HG02763 (cell line): ENCODE measurements at regions not wholly inside any gene's neighbourhood (a gene's known extent, or its start where the extent isn't known, plus 50 kb on each side); places are given as distances from the start of the nearest gene placed in this dataset.
"Not testable (repeated sequence)": the region's sequence is repeated elsewhere in the genome, so short reads cannot be mapped to it uniquely, and the experiment has no call there.

Source experiments
- ATAC-seq: cut with Tn5 transposase; IDR thresholded peaks from one replicate; pipeline ENCODE4 v1.9.1; 2021; ENCODE audit warnings: mild to moderate bottlenecking, moderate library complexity; ENCODE audit not compliant: unreplicated experiment

DNA sequence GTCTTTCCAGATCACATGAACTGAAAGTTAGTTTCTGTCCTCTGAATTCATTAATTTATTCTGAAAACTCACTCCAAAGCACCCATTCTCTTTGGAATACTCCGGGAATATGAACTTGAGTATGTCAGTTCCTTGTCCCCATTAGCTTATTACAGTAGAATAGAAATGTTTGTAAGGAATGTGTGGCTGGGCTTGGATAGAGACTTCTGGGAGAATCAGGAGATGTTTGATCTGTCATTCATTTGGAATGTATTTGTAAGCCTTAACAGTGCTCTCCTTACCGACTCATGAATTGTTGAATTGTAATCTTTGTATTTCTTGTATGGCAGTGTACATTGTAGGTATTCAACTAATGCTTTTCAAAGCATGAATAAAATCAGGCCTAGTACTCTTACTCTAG is 548.4 kb downstream of the LRRC70 start:
- ATAC-seq: no peak

GRCh38 chr5:63125862-63126261 is 547.2 kb downstream of the LRRC70 start:
- peak; percentile 70 for ATAC-seq

- ATAC-seq: no peak
Observed at GRCh38 chr5:63125392-63125791, 546.8 kb downstream of the LRRC70 start.

DNA sequence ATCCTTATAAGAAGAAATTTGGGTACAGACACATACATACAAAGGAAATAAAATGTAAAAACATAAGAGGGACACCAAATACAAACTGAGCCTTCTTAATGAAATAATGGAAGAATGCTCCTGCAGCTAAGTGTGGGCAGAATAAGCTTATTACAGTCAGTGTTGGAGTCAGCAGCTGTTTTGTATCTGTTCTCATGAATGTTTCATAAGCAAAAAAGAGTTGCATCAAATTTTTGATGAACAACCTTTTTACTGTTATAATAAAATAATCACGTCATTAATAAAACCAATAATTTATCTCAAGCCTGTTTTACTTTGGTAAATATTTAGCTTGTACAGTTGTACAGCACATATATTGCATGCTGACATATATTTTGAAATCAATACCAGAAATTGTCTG is 545.6 kb downstream of the LRRC70 start:
- ATAC-seq: no peak

GRCh38 chr5:63121471-63121870 is 542.9 kb downstream of the LRRC70 start:
- no peak for ATAC-seq

DNA sequence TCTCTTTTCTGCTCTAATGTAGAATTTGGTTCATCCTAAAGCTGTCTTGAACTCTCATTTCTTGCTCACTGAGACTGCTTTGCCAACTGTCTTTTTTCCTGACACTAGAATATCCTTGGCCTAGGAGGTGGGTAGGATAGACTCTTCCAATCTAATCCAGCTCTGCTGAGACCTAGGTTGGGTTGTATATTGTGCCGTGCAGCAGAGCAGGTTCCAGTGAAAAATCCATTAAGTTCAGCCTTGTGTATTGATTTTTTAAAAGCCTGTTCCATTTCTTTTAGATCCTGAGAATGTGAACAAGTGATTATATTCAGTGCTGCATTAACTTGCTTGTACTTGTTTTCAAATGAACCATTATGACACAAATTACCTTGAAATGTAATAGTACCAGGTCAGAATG is 539.6 kb downstream of the LRRC70 start:
- ATAC-seq: no peak

GRCh38 chr5:63111891-63112290 is 533.3 kb downstream of the LRRC70 start:
- ATAC-seq: no peak

DNA sequence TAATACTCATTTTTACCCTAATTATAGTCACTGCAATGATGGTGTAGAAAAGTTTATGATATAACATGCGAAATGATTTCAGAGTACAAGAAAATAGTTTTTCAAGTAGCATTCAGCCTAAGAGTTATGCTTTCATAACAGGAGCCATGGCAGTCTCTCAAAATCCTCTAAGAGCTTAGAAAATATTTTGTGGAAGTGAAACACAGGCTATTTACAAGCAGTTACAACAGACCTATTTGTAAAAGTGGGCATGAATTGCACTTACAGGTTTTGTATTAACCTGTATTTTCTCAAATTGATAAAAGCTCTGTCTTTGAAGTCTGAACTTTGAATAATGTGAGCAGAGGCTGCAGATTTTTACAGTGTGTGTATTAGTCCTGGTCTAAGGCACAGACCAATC is 523.3 kb downstream of the LRRC70 start:
- ATAC-seq: no peak

- ATAC-seq: no peak
Observed at GRCh38 chr5:63097286-63097685, 518.7 kb downstream of the LRRC70 start.

- no peak for ATAC-seq
Observed at GRCh38 chr5:63094730-63095129, 516.1 kb downstream of the LRRC70 start.

DNA sequence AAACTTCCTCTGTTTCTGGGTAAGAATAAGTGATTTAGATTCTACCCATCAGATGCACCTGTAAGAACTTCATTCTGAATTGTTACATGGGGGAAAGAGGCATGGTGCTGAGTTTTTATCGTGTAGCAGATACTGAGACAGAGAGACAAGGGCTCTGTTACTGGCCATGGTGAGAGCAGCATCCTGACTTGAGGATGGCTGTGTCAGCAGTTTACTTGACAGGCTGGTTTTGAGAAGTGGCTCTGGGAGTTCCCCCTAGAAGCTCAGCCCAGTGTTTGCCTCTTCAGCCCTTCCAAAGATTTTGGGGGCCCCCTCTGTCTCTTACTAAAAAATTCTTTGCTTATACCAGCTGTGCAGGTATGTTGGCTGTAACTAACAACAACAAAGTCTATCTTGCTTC is 510.5 kb downstream of the LRRC70 start:
- ATAC-seq: no peak

DNA sequence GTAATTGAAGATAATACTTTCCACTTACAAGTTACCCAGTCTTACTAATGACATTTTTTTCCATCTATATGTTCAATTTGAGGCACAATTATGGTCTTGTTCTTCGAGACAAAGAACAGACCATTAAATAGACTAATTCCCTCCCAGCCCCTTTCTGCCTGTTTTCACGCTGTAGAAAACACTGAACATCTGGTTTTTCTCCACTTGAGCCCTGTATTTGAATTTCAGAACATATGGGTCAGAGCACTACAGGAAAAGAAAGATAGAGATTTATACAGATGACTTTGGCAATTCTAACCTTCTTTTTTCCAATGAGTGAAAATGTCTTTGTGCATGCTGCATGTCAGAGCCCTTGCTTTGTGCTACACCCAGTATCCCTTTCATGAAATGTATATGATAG is 506.9 kb downstream of the LRRC70 start:
- ATAC-seq: no peak

DNA sequence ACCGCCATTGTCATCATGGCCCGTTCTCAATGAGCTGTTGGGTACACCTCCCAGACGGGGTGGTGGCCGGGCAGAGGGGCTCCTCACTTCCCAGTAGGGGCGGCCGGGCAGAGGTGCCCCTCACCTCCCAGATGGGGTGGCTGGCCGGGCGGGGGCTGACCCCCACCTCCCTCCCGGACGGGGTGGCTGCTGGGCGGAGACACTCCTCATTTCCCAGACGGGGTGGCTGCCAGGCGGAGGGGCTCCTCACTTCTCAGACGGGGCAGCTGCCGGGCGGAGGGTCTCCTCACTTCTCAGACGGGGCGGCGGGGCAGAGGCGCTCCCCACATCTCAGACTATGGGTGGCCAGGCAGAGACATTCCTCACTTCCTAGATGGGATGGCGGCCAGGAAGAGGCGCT is 505.1 kb downstream of the LRRC70 start:
- not testable (repeated sequence) for ATAC-seq

DNA sequence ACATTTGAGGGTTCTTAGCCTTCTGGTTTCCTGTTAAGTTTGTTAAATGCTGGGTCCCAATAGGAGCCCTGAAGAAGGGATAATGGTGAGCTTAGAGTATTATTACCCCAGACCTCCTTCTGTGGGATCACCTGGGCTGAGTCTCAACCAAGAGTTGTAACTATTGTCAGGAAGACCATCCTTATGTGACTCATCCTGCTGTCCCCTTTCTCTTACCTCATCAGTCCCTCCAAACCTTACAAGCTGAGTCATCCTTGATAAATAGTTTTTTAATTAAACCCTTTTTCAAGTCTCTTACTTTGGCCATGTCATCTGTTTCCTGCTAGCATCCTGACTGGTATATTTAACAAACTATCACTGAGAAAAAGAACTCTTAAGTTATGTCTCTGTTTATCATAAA is 502.8 kb downstream of the LRRC70 start:
- no peak for ATAC-seq

GRCh38 chr5:63070001-63070400 is 491.4 kb downstream of the LRRC70 start:
- ATAC-seq: no peak

DNA sequence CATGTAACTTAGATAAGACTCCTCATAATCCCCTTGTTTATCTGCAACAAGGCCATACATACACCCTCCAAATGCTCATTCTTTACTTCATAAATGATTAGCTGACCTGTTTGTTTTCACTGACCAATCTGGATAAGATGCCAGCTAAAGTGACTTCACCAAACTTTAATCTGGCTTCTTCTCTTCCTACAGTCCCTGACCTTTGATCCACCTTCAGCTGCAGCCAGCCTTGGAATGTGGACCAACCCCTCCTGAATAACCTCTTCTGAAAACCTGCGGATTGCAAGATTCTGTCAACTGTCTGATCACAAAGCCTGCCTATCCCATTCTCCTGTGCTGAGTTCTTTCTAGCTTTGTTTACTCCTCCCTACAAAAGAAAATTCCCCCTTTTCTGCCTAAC is 476.8 kb downstream of the LRRC70 start:
- ATAC-seq: no peak

- no peak for ATAC-seq
Observed at GRCh38 chr5:63053019-63053638, 474.5 kb downstream of the LRRC70 start.

DNA sequence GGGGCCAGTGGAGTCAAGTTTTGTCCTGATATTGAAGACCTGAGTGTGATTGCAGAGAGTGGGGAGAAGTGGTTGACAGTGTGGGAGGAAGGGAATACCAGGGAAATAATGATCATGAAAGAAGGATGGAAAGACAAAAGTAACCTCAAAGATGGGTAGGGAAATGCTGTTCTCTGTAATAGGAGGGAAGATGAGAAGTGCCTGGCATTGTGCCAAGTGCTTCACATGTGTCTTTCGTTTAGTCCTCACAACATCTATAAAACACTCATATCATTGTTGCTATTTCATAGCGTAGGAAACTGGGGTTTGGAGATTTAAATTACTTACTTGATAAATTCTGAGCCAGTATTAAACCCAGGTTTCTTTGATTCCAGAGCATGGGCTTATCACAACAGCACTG is 472.3 kb downstream of the LRRC70 start:
- no peak for ATAC-seq

DNA sequence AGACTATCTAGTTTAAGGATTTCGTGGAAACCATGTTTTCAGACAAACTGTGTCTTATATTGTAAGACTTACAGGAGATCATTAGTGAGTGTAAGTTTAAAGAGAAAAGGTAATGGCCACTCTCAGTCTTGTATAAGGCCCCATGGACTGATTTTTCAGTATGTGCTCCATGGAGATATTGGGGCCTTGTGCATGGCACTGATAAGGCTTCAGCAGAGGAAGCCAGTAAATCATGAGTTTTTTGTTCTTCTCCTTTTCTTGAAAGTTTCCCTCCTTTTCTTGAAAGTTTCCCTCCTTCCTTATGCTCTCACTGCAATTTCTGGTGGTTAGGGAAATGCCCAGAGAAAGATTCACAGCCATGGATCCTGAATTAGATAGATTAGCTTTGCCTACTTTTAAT is 471.3 kb downstream of the LRRC70 start:
- ATAC-seq: no peak

DNA sequence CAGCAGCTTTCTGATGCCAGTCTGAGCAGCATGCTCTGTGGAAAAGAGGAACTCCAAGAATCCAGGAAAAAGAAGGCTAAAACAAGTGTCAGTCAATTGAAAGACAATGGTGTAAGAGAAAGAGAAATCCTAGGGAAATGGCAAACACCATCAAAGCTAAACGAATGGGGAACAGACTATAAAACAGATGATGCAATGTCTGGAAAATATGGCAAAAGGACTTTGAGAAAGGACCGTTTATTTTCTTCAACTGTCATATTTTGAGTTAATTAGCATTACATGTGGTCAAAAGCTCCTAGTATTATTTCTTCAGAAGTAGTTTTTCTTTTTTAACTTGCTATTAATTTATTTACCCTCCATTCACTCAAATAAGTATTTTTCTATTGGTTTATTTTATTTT is 465.2 kb downstream of the LRRC70 start:
- no peak for ATAC-seq

DNA sequence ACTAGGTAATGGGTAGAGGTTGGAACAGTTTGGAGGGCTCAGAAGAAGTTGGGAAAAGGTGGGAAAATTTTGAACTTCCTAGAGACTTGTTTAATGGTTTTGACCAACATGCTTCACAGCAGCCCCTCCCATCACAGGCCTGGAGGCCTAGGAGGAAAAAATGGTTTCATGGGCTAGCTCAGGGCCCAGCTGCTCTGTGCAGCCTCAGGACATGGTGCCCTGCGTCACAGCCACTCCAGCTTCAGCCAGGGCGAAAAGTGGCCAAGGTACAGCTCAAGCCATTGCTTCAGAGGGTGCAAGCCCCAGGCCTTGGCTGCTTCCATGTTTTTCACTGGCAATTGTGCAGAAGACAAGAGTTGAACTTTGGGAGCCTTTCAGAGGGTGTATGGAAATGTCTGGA is 453.7 kb downstream of the LRRC70 start:
- ATAC-seq: no peak

- ATAC-seq: no peak
Observed at GRCh38 chr5:63029891-63030290, 451.3 kb downstream of the LRRC70 start.

DNA sequence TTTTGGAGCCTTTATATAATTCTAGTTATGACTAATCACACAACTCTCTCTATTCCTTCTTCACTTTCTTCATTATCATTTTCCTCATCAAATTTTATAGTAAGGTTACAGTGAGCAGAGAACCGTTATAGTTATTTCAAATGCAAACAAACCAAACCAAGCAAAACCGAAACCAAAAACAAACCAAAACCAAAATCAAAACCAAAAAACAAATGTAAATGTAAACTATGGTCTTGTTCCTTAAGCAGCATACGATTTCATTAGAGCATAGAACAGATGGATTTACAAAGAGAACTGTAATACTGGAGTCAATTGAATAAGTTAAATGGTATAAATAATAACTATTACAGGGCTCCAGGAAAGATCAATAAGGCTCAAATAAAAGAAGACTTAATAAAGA is 447.1 kb downstream of the LRRC70 start:
- peak; percentile 39 for ATAC-seq

DNA sequence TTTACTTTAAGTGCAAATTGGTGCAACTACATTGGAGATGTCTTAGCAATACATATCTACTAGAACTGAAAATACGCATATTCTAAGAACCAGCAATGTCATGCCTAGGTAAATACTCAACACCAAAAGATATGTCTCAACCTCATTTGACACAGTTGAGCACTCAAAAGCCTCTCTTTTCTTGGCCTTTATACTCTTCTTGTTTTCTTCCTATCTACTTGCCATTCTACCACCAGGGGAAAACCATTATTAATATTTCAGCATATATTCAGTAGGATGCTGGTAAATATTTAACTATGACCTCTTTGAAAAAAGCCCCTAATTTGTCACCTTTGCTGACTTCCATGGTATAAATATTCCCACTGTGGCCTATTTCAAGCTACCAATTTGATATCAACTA is 443.8 kb downstream of the LRRC70 start:
- ATAC-seq: peak; percentile 60
